BE2C (cell line): ENCODE measurements at regions not wholly inside any gene's neighbourhood (a gene's known extent, or its start where the extent isn't known, plus 50 kb on each side); places are given as distances from the start of the nearest gene placed in this dataset.

Experiments
- DNase-seq: peaks from one replicate; pipeline ENCODE4 v3.0.0-alpha.2; 2020
- H3K27me3 ChIP-seq: fragments of 250-450 bp; sonication (Bioruptor Pico); 2 replicates; pipeline ENCODE4 v1.5.1; 2020; ENCODE audit warnings: mild to moderate bottlenecking
- H3K36me3 ChIP-seq: fragments of 250-450 bp; sonication (Bioruptor Pico); 2 replicates; pipeline ENCODE4 v1.5.1; 2020; ENCODE audit warnings: mild to moderate bottlenecking
- H3K4me1 ChIP-seq: fragments of 250-450 bp; sonication (Bioruptor Pico); 2 replicates; pipeline ENCODE4 v1.5.1; 2020
- H3K4me3 ChIP-seq: 2 replicates; pipeline ENCODE4 v1.5.1; 2011; ENCODE audit warnings: low read depth, low read length
- H3K9me3 ChIP-seq: fragments of 250-450 bp; sonication (Bioruptor Pico); 2 replicates; pipeline ENCODE4 v1.5.1; 2020
- TF ChIP-seq, protein P1 (sequence below): IDR thresholded peaks from 2 replicates; pipeline ENCODE4 v1.5.1; 2012; ENCODE audit warnings: mild to moderate bottlenecking, low read depth, low read length

DNA sequence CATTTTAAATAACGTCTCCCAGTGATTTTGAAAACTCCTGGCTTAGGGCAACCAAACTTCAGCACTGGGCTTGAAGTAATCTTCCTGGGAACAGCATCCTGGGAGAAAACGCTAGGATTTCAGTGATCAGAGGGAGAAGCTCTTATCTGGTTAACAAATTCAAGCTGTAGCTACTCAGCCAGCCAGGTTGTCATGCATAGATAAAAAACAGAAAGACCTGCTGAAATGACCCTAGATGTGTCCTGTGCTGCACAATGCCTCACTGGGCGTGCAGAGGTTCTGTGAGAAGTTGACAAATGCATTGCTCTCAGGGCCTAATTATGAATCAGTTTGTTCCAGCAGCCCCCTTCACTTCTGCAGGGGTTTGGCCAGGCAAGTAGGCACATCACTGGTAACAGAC, 68.9 kb upstream of the CHCHD3 start:
- no peaks in the 10 kb centered on the region for H3K36me3 ChIP-seq

DNA sequence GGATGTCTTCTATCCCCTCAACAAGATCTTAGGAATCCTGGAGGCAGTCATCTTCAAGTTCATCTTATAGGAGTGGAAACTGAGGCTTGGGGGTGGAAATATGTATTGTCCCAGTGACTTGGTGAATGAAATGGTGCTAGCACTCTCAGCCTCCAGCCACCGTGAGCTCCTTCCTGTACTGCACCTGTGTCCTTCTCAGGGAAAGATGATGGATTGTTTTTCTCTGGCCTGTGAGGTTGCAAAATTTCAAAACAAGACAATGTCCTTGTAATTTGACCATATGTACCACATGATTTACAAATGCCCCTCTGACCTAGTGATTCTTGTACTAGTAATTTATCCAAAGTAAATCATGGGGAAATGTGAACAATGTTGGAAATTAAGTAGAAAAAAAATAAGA, 71.0 kb upstream of the CHCHD3 start:
- no peak for DNase-seq
- TF ChIP-seq, protein P1, sequence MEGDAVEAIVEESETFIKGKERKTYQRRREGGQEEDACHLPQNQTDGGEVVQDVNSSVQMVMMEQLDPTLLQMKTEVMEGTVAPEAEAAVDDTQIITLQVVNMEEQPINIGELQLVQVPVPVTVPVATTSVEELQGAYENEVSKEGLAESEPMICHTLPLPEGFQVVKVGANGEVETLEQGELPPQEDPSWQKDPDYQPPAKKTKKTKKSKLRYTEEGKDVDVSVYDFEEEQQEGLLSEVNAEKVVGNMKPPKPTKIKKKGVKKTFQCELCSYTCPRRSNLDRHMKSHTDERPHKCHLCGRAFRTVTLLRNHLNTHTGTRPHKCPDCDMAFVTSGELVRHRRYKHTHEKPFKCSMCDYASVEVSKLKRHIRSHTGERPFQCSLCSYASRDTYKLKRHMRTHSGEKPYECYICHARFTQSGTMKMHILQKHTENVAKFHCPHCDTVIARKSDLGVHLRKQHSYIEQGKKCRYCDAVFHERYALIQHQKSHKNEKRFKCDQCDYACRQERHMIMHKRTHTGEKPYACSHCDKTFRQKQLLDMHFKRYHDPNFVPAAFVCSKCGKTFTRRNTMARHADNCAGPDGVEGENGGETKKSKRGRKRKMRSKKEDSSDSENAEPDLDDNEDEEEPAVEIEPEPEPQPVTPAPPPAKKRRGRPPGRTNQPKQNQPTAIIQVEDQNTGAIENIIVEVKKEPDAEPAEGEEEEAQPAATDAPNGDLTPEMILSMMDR, result no peak
- H3K4me1 ChIP-seq, result no peaks in the 10 kb centered on the region
- H3K9me3 ChIP-seq, result no peaks in the 10 kb centered on the region; the same call in 1 of the 2 replicates
- H3K27me3 ChIP-seq, result no peaks in the 10 kb centered on the region
- H3K4me3 ChIP-seq, result no peak overlapping the region
- H3K36me3 ChIP-seq, result no peaks in the 10 kb centered on the region

More for the DNA sequence above, 68.9 kb upstream of the CHCHD3 start:
- Histone ChIP-seq H3K9me3 (no peaks in the 10 kb centered on the region; the same call in 1 of the 2 replicates), H3K4me1 (no peaks in the 10 kb centered on the region), H3K27me3 (no peaks in the 10 kb centered on the region), H3K4me3 (no peak overlapping the region)
- TF ChIP-seq, protein P1, result no peak
- DNase-seq, result no peak

DNA sequence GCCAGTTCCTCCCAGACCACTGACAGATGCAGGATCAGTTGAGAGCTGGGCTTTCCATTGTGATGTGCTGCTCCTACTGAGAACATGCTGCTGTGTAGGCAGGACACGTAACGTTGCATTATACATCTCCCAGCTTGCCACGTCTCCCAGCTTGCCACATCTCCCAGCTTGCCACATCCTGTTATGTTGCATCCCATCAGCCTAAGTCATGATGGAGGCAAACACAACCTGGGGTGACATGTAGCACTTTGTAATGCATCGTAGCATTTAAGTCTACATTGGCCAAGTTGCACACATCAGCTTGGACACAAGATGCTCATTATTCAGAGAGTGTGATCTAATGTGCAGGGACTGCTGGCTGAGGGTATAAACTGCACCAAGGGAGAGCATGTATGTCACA, 73.3 kb upstream of the CHCHD3 start:
- no peaks in the 10 kb centered on the region; the same call in 1 of the 2 replicates for H3K9me3 ChIP-seq
- TF ChIP-seq, protein P1, result no peak
- H3K4me1 ChIP-seq, result no peaks in the 10 kb centered on the region; the same call in 1 of the 2 replicates
- no peak for DNase-seq
- H3K4me3 ChIP-seq, result no peak overlapping the region
- H3K36me3 ChIP-seq, result no peaks in the 10 kb centered on the region
- no peaks in the 10 kb centered on the region for H3K27me3 ChIP-seq

DNA sequence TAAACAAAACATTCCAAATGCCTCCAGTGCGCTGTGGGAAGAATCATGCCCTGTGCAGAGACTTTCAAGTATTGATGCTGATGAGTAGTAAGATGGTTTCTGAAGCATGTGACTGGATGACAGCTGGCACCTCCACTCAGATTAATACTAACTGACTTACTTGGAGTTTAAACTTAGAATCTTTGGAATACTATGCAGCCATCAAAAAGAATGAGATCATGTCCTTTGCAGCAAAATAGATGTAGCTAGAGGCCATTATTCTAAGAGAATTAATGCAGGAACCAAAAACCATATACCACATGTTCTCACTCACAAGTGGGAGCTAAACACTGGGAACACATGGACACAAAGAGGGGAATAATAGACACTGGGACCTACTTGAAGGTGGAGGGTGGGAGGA, 73.8 kb upstream of the CHCHD3 start:
- TF ChIP-seq, protein P1, result no peak
- Histone ChIP-seq H3K36me3 (no peaks in the 10 kb centered on the region), H3K4me3 (no peak overlapping the region), H3K4me1 (no peaks in the 10 kb centered on the region; the same call in 1 of the 2 replicates), H3K9me3 (no peaks in the 10 kb centered on the region; the same call in 1 of the 2 replicates), H3K27me3 (no peaks in the 10 kb centered on the region)
- DNase-seq, result no peak

DNA sequence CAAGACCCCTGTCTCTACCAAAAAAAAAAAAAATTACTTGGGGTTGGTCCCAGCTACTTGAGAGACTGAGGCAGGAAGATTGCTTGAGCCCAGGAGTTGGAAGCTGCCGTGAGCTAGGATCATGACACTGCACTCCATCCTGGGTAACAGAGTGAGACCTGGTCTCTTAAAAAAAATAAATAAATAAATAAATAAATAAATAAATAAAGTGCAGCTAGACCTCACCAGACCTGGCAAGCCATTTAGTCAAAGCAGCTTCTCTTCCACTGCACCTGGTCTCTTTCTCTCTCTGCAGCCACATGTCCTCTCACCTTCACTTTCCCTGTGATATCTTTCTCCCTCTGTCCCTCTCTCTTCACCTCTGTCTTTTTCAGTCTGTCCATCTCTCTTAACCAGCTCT, 75.2 kb upstream of the CHCHD3 start:
- no peak overlapping the region for H3K4me3 ChIP-seq
- H3K27me3 ChIP-seq, result no peaks in the 10 kb centered on the region
- TF ChIP-seq, protein P1, result no peak
- no peaks in the 10 kb centered on the region; the same call in 1 of the 2 replicates for H3K4me1 ChIP-seq
- no peaks in the 10 kb centered on the region for H3K36me3 ChIP-seq
- H3K9me3 ChIP-seq, result no peaks in the 10 kb centered on the region; the same call in 1 of the 2 replicates
- DNase-seq, result no peak

DNA sequence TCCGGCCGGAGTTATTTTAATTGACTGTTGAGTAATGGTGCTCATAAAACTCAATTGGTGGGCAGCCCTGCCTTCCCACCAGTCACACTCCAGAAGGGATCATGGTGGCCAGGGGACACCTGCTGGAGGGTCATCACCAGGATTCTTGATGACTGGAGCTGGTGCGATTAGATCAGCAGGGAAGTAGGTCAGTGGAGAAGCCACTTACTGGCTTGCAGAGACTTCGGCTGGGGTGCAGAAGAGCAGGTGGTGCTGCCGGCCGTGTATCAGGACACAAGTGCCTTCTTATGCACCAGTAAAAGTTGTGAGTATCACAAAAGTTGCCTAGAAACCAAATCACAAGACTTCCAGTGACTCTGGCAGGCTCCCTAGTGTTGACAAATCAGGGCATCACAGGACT, 82.6 kb upstream of the CHCHD3 start:
- TF ChIP-seq, protein P1, result peak; percentile 28; the same call in 1 of the 2 replicates
- Histone ChIP-seq H3K36me3 (no peaks in the 10 kb centered on the region), H3K4me3 (no peak overlapping the region), H3K27me3 (no peaks in the 10 kb centered on the region), H3K4me1 (peaks cover 15% of the 10 kb centered on the region), H3K9me3 (no peaks in the 10 kb centered on the region)
- DNase-seq, result peak; percentile 61
